Activated CD4-positive, alpha-beta T cell treated with anti-CD3 and anti-CD28 coated beads for 4 hours (primary cell): ENCODE measurements at regions not wholly inside any gene's neighbourhood (a gene's known extent, or its start where the extent isn't known, plus 50 kb on each side); places are given as distances from the start of the nearest gene placed in this dataset.

ENCODE experiments used
- DNase-seq, 2 donors: peaks; one replicate each; pipeline ENCODE4 v3.0.0-alpha.2; 2020

GRCh38 chr2:160976797-160977196, 183.4 kb upstream of the TANK start:
- no peak for DNase-seq

DNA sequence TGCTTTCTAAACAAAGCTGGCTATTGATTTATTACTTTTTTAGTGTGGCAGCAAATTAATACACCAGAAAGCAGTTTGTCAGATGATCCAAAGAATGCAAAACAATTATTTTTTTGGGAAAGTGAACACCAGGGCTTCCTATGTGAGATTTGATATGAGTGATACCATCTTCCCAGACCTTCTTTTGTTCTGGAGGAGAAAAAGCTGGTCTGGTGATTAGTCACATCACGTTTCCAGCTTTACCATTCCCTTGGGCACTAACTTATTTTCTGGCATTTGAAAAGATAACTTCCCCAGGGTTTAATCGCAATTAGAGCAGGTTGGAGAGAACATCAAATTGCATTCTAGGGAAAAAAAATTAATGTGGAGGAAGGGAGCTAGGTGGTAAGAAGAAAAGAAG, 182.9 kb upstream of the TANK start:
- DNase-seq: no peak

GRCh38 chr2:160977854-160978253, 182.4 kb upstream of the TANK start:
- no peak for DNase-seq

GRCh38 chr2:160984426-160985077, 175.7 kb upstream of the TANK start:
- DNase-seq: no peak

- no peak for DNase-seq
Observed at GRCh38 chr2:160989778-160990177, 170.4 kb upstream of the TANK start.

- no peak for DNase-seq
Observed at GRCh38 chr2:160993654-160994061, 166.6 kb upstream of the TANK start.

DNA sequence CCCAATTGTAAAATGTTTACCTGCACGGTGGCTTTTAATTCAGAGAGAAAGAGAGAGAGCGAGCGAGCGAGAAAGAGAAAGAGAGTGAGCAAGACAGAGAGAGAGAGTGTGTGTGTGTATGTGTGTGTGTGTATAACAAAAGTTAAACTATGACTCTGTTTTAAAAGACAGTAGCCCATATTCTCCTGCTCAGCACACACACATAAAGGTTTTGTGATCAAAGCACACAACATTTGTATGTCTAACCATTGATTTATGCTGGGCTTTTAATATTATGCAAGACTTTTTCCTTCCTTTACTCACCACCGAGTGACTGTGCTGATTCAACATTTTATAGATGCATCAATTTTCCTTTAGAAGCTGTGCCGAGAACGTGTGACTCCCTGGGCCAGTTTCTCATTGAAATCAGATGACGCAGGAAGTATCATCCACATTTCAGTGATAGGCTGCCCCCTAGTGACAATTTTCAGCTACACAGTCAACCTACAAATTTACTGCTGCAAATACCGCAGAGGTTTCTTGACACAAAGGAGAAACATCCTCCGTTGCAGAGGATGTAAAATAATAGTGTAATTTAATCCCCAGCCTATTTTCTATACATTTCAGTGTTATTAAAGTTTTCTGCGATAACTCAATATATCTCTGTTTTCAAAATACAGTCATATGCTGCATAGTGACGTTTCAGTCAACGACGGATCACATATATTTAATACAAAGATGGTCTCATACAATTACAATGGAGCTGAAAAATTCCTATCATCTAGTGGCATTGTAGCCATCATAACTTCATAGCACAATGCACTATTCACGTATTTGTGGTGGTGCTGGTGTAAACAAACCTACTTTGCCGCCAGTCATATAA, 165.9 kb upstream of the TANK start:
- peak; percentile 69 to 86 for DNase-seq

GRCh38 chr2:160996584-160996983, 163.6 kb upstream of the TANK start:
- no peak for DNase-seq

DNA sequence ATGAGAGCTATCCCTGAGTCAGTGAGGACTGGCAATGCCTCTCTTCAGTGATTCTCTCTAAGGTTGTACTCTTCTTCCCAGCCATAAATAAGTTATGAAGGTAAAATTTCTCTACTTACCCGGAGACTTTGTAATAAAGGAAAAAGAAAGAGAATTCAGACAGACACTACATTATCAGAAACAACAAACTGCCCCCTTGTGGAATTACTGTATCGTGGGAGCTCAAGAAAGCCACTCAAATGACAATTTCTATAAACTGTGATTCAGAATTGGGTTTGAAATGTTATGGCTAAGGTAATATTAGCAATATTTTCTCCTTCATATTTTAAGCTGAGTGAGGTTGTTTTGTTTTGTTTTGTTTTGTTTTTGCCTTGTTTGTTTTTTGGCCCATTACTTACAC, 155.8 kb upstream of the TANK start:
- DNase-seq: no peak

- DNase-seq: no peak
Observed at GRCh38 chr2:161005170-161005569, 155.1 kb upstream of the TANK start.

DNA sequence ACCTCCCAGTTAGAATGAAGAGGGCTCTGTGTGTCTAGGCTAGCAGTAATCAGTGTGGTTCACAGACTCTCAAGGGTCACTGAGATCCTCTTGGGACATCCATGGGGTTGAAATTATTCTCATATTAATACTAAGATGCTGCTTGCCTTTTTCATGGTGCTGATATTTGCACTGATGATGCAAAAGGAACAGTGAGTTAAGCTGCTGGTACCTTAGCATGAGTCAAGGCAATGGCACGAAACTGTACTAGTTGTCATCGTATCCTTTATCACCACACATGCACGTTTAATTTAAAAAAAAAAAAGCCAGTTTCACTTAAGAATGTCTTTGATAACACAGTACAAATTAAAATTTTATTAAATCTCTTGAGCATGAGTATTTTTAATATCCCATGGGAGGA, 151.9 kb upstream of the TANK start:
- no peak for DNase-seq

DNA sequence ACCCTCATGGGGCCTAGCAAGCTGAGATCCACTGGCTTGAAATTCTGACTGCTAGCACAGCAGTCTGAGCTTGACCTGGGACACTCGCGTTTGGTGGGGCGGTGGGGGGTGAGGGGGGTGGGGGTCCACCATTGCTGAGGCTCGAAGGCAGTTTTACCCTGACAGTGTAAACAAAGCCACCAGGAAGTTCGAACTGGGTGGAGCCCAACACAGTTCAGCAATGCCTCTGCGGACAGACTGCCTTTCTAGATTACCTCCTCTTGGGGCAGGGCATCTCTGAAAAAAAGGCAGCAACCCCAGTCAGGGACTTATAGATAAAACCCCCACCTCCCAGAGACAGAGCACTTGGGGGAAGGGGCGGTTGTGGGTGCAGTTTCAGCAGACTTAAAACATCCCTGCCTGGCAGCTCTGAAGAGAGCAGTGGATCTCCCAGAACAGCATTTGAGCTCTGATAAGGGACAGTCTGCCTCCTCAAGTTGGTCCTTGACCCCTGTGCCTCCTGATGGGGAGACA, 149.7 kb upstream of the TANK start:
- DNase-seq: no peak

GRCh38 chr2:161017780-161018470, 142.3 kb upstream of the TANK start:
- DNase-seq: no peak

DNA sequence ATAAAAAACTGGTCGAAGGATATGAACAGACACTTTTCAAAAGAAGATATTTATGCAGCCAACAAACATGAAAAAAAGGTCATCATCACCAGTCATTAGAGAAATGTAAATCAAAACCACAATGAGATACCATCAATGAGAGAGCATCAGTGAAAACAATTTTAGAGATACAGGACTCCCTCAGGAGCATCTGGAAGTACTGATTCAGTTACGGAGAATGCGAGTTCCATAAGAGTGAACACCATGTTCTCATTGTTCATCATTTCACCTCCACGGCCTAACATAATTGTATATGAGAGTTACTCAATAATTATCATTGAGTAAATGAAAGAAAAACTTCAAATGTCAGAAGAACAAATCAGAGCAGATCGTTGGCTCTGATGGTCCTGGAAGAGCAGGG, 140.9 kb upstream of the TANK start:
- DNase-seq: no peak

- DNase-seq: no peak
Observed at GRCh38 chr2:161020437-161020836, 139.8 kb upstream of the TANK start.

- no peak for DNase-seq
Observed at GRCh38 chr2:161028581-161028980, 131.6 kb upstream of the TANK start.

DNA sequence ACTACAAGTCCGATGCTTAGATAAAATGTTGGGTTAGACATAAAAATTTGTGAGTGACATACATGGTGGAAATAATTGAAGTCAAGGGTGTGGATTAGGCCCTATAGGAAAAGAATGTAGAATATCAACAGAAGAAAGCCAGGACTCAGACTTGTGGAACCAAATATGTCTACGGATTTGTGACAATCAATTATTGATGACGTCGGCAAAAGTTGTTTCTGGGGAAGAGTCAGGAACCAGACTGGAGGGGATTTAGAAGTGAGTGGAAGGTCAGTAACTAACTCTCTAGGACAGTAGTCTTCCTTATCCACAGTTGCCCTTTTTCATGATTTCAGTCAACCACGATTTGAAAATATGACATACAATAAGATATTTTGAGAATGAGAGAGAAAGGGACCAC, 130.9 kb upstream of the TANK start:
- DNase-seq: no peak

GRCh38 chr2:161030260-161031063, 129.8 kb upstream of the TANK start:
- DNase-seq: no peak

DNA sequence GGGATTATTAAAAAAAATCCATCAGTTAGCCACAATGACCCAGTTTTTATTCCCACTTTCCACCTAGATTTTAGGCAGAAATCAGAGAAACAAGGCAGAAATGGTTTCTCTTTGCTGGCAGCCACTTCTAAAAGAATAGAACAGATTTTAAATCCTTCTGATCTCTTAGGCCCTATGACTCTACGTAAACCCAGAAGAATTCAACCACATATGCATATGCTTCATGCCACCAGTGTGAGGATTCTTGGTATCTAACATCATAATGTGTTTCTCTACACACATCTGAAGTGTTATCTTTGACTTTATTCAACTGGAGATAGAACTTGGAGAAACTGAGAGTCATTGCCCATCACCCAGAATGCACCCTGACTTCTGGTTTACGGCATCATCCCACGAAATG, 128.7 kb upstream of the TANK start:
- DNase-seq: no peak

DNA sequence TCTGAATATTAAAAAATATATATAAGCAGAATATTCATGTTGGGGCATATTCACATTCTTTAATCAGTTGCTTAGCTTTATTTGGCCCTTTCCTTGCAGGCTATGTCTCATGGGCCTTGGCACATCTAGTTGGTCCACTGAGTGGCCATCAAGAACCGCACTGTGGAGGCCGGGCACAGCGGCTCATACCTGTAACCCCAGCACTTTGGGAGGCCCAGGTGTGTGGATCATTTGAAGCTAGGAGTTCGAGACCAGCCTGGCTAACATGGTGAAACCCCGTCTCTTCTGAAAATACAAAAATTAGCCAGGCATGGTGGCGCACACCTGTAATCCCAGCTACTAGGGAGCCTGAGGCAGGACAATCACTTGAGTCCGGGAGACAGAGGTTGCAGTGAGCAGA, 127.6 kb upstream of the TANK start:
- DNase-seq: no peak

DNA sequence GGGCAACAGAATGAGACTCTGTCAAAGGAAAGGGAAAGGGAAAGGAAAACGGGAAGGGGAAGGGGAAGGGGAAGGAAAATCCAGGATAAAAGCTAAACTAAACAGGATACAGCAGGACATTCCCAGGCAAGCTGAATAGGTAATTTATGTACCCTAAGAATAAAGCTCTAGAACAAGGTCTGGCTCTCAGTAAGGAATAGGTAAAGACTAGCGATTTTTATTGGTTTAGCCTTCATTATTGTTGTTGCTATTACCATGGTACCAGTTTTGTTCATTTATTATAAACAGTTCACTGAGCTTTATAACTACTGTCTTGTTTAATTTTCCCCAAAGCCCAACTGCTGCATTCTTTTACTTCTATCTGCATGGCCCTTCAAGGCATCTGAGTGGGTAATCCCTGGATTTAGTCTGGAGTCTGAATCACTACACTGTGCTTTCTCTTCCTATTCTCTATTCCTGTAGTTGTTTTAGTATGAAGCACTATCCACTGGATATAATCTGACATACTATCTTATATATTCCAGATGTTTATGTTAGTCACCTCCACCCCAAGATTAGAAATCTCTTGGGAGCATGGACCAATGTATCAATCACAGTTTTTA, 127.1 kb upstream of the TANK start:
- no peak for DNase-seq

- DNase-seq: no peak
Observed at GRCh38 chr2:161036926-161037325, 123.3 kb upstream of the TANK start.
